Liver (tissue), 1 donor: ENCODE measurements at regions not wholly inside any gene's neighbourhood (a gene's known extent, or its start where the extent isn't known, plus 50 kb on each side); places are given as distances from the start of the nearest gene placed in this dataset.

ENCODE experiments used
- SP1 ChIP-seq: IDR thresholded peaks from 2 replicates; pipeline ENCODE4 v1.6.1; 2018; ENCODE audit warnings: antibody characterized with exemption, mild to moderate bottlenecking
- TAF1 ChIP-seq: conservative IDR thresholded peaks from 2 replicates; pipeline ENCODE4 v1.6.1; 2016; ENCODE audit warnings: antibody characterized with exemption, mild to moderate bottlenecking
- donor health status: healthy.

DNA sequence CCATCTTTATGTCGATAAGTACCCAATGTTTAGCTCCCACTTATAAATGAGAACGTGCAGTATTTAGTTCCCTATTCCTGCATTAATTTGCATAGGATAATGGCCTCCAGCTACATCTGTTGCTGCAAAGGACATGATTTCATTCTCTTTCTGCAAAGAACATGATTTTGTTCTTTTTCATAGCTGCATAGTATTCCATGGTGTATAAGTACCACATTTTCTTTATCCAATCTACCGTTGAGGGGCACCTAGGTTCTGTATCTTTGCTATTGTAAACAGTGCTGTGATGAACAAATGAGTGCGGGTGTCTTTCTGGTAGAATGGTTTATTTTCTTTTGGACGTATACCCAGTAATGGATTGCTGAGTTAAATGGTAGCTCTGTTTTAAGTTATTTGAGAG is 63.0 kb downstream of the HLX start:
- TF ChIP-seq TAF1 (no peak), SP1 (no peak)
